ENCODE measurements at regions not wholly inside any gene's neighbourhood (a gene's known extent, or its start where the extent isn't known, plus 50 kb on each side); places are given as distances from the start of the nearest gene placed in this dataset.
A peak's percentile ranks its signal among the peaks of the same experiment; 100 is the strongest.

DNA sequence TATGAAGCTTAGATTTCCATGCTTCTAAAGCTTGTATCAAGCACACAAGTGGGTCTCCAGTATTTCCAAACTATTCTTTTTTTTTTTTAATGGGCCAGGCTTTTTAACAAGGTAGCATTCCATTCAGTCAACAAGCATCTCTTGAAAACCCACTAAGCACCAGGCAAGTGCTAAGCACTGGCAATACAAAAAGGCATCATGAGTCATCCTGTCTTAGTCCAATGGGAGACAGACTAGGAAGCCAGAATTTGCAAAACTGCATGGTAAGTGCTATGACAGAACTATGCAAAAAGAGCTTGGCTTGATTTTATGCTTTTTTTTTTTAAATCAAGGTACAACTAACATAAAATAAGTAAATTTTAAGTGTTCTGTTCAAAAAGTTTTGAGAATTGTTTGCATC is 109.3 kb upstream of the DST start:
- peaks cover 50 to 78% of the 10 kb centered on the region in 2 donors for H3K4me1 ChIP-seq (ENCODE audit: control insufficient read depth in 1 of 2, low read depth in 2 of 2)
- DNase-seq (ENCODE audit: low spot score): no peak
- peak; percentile 65 for ATAC-seq (ENCODE audit: insufficient number of reproducible peaks, low FRiP score, low read depth)
- H3K9me3 ChIP-seq: no peaks in the 10 kb centered on the region
- no peak overlapping the region for H3K27ac ChIP-seq
- H3K4me3 ChIP-seq: no peak overlapping the region
- H3K27me3 ChIP-seq (replicated peaks; ENCODE audit: insufficient read depth): no peaks in the 10 kb centered on the region
- H3K36me3 ChIP-seq: no peaks in the 10 kb centered on the region
- TF ChIP-seq, protein P1, sequence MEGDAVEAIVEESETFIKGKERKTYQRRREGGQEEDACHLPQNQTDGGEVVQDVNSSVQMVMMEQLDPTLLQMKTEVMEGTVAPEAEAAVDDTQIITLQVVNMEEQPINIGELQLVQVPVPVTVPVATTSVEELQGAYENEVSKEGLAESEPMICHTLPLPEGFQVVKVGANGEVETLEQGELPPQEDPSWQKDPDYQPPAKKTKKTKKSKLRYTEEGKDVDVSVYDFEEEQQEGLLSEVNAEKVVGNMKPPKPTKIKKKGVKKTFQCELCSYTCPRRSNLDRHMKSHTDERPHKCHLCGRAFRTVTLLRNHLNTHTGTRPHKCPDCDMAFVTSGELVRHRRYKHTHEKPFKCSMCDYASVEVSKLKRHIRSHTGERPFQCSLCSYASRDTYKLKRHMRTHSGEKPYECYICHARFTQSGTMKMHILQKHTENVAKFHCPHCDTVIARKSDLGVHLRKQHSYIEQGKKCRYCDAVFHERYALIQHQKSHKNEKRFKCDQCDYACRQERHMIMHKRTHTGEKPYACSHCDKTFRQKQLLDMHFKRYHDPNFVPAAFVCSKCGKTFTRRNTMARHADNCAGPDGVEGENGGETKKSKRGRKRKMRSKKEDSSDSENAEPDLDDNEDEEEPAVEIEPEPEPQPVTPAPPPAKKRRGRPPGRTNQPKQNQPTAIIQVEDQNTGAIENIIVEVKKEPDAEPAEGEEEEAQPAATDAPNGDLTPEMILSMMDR (IDR thresholded peaks at IDR 0.05): no peak

DNA sequence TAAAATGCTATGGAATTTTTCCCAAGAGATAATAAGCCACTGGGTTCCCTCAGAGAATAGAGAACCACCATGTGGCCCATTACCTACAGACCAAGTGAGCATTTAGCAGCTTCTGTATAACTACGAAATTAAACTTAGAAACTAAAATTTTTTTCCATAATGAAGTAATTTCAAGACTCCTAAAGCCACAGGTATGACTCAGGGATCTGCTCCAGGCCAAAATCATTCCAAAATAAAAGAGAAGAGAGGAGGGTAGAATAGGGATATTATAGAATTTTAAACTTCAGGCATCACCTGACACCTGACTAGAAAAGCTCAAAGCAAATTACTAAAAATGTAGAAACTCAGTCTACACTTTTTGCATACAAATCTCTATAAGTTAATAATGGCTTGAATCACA is 108.9 kb upstream of the DST start:
- Histone ChIP-seq H3K27me3 (replicated peaks; ENCODE audit: insufficient read depth) (no peaks in the 10 kb centered on the region), H3K36me3 (no peaks in the 10 kb centered on the region), H3K4me1 (ENCODE audit: control insufficient read depth in 1 of 2, low read depth in 2 of 2) (peaks cover 46 to 74% of the 10 kb centered on the region in 2 donors), H3K27ac (no peak overlapping the region), H3K9me3 (no peaks in the 10 kb centered on the region), H3K4me3 (no peak overlapping the region)
- TF ChIP-seq, protein P1 (IDR thresholded peaks at IDR 0.05): no peak
- no peak for DNase-seq (ENCODE audit: low spot score)
- ATAC-seq (ENCODE audit: insufficient number of reproducible peaks, low FRiP score, low read depth): no peak

DNA sequence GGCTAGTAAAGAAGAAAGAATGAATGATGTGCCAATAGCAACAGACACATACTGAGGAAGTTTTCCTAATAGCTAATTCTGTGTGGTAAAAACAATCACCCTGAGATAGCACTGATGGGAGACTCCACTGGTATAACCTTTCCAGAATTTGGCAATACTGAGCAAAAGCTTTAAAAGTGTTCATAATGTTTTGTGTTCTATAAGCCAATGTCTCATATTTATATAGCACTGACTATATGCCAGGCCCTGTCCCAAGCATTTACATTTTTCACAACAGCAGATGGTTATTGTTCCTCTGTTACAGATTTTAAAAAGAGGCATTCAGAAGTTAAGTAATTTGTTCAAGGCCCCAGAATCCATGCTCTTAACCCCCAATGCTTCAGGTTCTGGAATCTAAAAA is 108.0 kb upstream of the DST start:
- ATAC-seq (ENCODE audit: insufficient number of reproducible peaks, low FRiP score, low read depth) (no peak), DNase-seq (ENCODE audit: low spot score) (no peak)
- Histone ChIP-seq H3K36me3 (no peaks in the 10 kb centered on the region), H3K4me3 (no peak overlapping the region), H3K9me3 (no peaks in the 10 kb centered on the region), H3K4me1 (ENCODE audit: control insufficient read depth in 1 of 2, low read depth in 2 of 2) (peaks cover 37 to 64% of the 10 kb centered on the region in 2 donors), H3K27ac (no peak overlapping the region), H3K27me3 (replicated peaks; ENCODE audit: insufficient read depth) (no peaks in the 10 kb centered on the region)
- TF ChIP-seq, protein P1 (IDR thresholded peaks at IDR 0.05): no peak

DNA sequence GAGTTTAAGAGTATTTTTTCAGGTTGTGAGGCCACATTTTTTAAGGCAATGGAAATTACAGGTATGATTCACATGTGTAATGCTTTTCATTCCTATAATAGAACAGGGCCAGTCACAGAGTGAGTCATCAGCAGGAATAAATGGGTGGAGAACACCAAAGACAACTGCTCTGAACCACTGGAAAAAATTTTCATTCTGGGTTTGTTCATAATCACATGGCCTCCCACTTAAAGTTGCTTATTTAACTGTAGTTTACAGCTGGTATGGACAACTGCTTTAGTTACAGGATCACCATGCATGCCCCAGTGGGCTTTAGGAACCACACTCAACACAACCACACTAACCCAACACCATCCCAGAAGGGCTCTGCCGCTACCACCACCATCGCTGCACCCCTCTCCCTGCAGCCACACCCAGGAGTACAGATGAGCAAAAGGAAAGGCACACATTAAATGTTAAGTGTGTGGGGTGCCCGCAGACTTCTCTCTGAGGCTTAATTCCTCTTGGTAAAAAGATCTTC is 107.0 kb upstream of the DST start:
- peaks cover 36 to 55% of the 10 kb centered on the region in 2 donors for H3K4me1 ChIP-seq (ENCODE audit: control insufficient read depth in 1 of 2, low read depth in 2 of 2)
- DNase-seq (ENCODE audit: low spot score) (peak; percentile 24), ATAC-seq (ENCODE audit: insufficient number of reproducible peaks, low FRiP score, low read depth) (peak; percentile 63)
- no peak overlapping the region for H3K4me3 ChIP-seq
- H3K27ac ChIP-seq: peak overlapping the region in 1 of 2 donors; percentile 55
- H3K27me3 ChIP-seq (replicated peaks; ENCODE audit: insufficient read depth): no peaks in the 10 kb centered on the region
- TF ChIP-seq, protein P1 (IDR thresholded peaks at IDR 0.05): no peak
- no peaks in the 10 kb centered on the region for H3K9me3 ChIP-seq
- no peaks in the 10 kb centered on the region for H3K36me3 ChIP-seq

DNA sequence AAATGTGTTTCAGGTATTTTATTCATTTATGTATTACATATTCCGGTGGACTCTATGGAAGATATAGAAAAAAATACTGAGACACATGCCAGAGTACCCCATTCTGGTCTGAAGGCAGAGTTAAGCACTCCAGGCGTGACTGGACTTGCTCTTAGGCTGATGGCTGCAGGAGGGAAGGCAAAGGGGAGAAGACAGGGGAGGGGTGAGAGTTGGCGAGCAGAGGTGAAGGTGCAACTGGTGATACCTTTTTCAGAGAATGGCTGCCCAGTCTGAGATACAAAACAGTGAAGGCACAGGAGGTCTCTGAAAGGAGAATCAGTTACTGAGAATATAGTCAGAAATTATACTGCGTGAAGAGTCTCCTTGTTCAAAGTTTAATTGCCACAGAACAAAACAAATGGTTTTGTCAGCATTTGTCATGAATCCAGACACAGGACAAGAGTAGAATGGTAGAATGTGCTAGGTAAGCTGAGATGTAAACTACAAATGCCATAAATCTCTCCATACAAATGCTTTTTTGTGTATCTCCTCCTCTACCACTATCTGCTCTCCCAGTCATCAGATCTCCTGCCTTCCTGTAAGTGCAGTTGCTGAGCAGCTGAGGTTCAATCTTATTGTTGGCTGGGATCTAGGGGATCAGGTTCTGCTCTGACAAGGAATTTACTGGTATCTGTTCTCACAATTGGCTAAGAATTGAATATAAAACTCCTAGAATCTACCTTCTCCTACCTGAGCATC is 104.2 kb upstream of the DST start:
- H3K4me1 ChIP-seq (ENCODE audit: control insufficient read depth in 1 of 2, low read depth in 2 of 2): peaks cover 26 to 42% of the 10 kb centered on the region in 2 donors
- DNase-seq (ENCODE audit: low spot score): no peak
- H3K4me3 ChIP-seq: no peak overlapping the region
- H3K9me3 ChIP-seq: no peaks in the 10 kb centered on the region
- no peak for ATAC-seq (ENCODE audit: insufficient number of reproducible peaks, low FRiP score, low read depth)
- no peaks in the 10 kb centered on the region for H3K27me3 ChIP-seq (replicated peaks; ENCODE audit: insufficient read depth)
- TF ChIP-seq, protein P1 (IDR thresholded peaks at IDR 0.05): no peak
- no peaks in the 10 kb centered on the region for H3K36me3 ChIP-seq
- no peak overlapping the region for H3K27ac ChIP-seq

Data from thoracic aorta (tissue), 2 donors.